NCI-H526 treated with DMSO at 0.1 percent for 48 hours (cell line): ENCODE measurements at regions not wholly inside any gene's neighbourhood (a gene's known extent, or its start where the extent isn't known, plus 50 kb on each side); places are given as distances from the start of the nearest gene placed in this dataset.
A peak's percentile ranks its signal among the peaks of the same experiment; 100 is the strongest.
"Not testable (repeated sequence)": the region's sequence is repeated elsewhere in the genome, so short reads cannot be mapped to it uniquely, and the experiment has no call there.

Experiments used
- DNase-seq: peaks from one replicate; lab custom pipeline; 2025; lab: John Stamatoyannopoulos, UW

GRCh38 chr6:90463359-90463758 is 123.5 kb downstream of the MAP3K7 start:
- DNase-seq = no peak

GRCh38 chr6:90462102-90462501 is 124.8 kb downstream of the MAP3K7 start:
- DNase-seq = no peak

GRCh38 chr6:90461383-90461782 is 125.5 kb downstream of the MAP3K7 start:
- DNase-seq = no peak

- DNase-seq = no peak
These were observed 126.8 kb downstream of the MAP3K7 start for GRCh38 chr6:90460051-90460450.

GRCh38 chr6:90459225-90459758 is 127.6 kb downstream of the MAP3K7 start:
- peak; percentile 2 for DNase-seq

GRCh38 chr6:90458353-90459224 is 128.3 kb downstream of the MAP3K7 start:
- no peak for DNase-seq

- DNase-seq = no peak
These were observed 129.0 kb downstream of the MAP3K7 start for GRCh38 chr6:90457867-90458259.

- DNase-seq = not testable (repeated sequence)
These were observed 129.6 kb downstream of the MAP3K7 start for GRCh38 chr6:90456997-90457866.

- no peak for DNase-seq
These were observed 130.9 kb downstream of the MAP3K7 start for GRCh38 chr6:90456001-90456400.

GRCh38 chr6:90454836-90455427 is 131.9 kb downstream of the MAP3K7 start:
- DNase-seq = no peak

- DNase-seq = no peak
These were observed 136.5 kb downstream of the MAP3K7 start for GRCh38 chr6:90450268-90450953.

GRCh38 chr6:90449311-90449710 is 137.6 kb downstream of the MAP3K7 start:
- DNase-seq = no peak

GRCh38 chr6:90448836-90449235 is 138.0 kb downstream of the MAP3K7 start:
- no peak for DNase-seq

- DNase-seq = no peak
These were observed 140.7 kb downstream of the MAP3K7 start for GRCh38 chr6:90446164-90446563.

- no peak for DNase-seq
These were observed 141.3 kb downstream of the MAP3K7 start for GRCh38 chr6:90445533-90446108.

GRCh38 chr6:90444160-90444714 is 142.6 kb downstream of the MAP3K7 start:
- DNase-seq = no peak

GRCh38 chr6:90442366-90442765 is 144.5 kb downstream of the MAP3K7 start:
- DNase-seq = no peak

GRCh38 chr6:90440586-90441283 is 144.1 kb upstream of the BACH2 start:
- DNase-seq = no peak

- no peak for DNase-seq
These were observed 142.9 kb upstream of the BACH2 start for GRCh38 chr6:90439586-90439985.

GRCh38 chr6:90436403-90436802 is 139.8 kb upstream of the BACH2 start:
- no peak for DNase-seq
